A549 (cell line): ENCODE measurements at regions not wholly inside any gene's neighbourhood (a gene's known extent, or its start where the extent isn't known, plus 50 kb on each side); places are given as distances from the start of the nearest gene placed in this dataset.

Experiments
- ATAC-seq, 2 experiments: fragments of 200-7000 bp in 1 of 2; fragments of >200 bp in 1 of 2; cut with Nextera tagmentation in 1 of 2; cut with Tn5 transposase in 1 of 2; 3 replicates each; pipeline versions ENCODE4 v1.8.0 to v1.9.1; 2018 to 2020; ENCODE audit warnings: mild to moderate bottlenecking in 1 of 2, moderate library complexity in 1 of 2
- CTCF ChIA-PET: fragments of 300-600 bp; sonication (Branson Sonifier 250); formaldehyde crosslinking; extraction: SDS; loops from one replicate; lab custom pipeline; 2021; ENCODE audit warnings: antibody characterized with exemption, inconsistent platforms; lab: Yijun Ruan, JAX
- POLR2A ChIA-PET: fragments of 350-600 bp; formaldehyde crosslinking; extraction: SDS; loops from one replicate; lab custom pipeline; 2021; ENCODE audit warnings: antibody characterized with exemption, inconsistent platforms; lab: Yijun Ruan, JAX
- DNase-seq, 2 experiments: peaks; one replicate each; pipeline versions ENCODE4 v3.0.0 to v3.0.0-alpha.2; 2011 to 2016; ENCODE audit warnings: low read depth in 1 of 2, low spot score in 1 of 2
- FAIRE-seq: peaks from 2 replicates; lab custom pipeline; 2011; peaks lifted over from hg19 to GRCh38; lab: Jason Lieb, UNC
- H3K27ac ChIP-seq, 2 experiments: fragments of >200 bp; sonication (Bioruptor Twin); formaldehyde crosslinking; 3 replicates each; pipeline ENCODE4 v1.5.1; 2016 to 2017
- H3K4me1 ChIP-seq: fragments of >200 bp; sonication (Bioruptor Twin); formaldehyde crosslinking; 3 replicates; pipeline ENCODE4 v1.6.1; 2016
- H3K4me2 ChIP-seq: fragments of >200 bp; sonication (Bioruptor Twin); formaldehyde crosslinking; 3 replicates; pipeline ENCODE4 v1.6.1; 2016
- H3K4me3 ChIP-seq: fragments of >200 bp; sonication (Bioruptor Twin); formaldehyde crosslinking; 3 replicates; pipeline ENCODE4 v1.5.1; 2016
- H3K9me3 ChIP-seq: fragments of >200 bp; sonication (Bioruptor Twin); formaldehyde crosslinking; 3 replicates; pipeline ENCODE4 v1.6.1; 2016
- BHLHE40 ChIP-seq: IDR thresholded peaks from 2 replicates; pipeline ENCODE4 v1.6.1; 2012; ENCODE audit warnings: low read depth, low read length, inconsistent platforms
- CEBPB ChIP-seq, 2 experiments: fragments of >200 bp in 1 of 2; sonication (Bioruptor Twin) in 1 of 2; formaldehyde crosslinking in 1 of 2; IDR thresholded peaks; 2 replicates each; pipeline ENCODE4 v1.6.1; 2012 to 2016
- EHMT2 ChIP-seq: fragments of 200-600 bp; sonication (generic); IDR thresholded peaks from 2 replicates; pipeline ENCODE4 v1.6.1; 2016; ENCODE audit warnings: antibody characterized with exemption, low read depth, mild to moderate bottlenecking, moderate library complexity
- ELK1 ChIP-seq: fragments of 150-350 bp; IDR thresholded peaks from 2 replicates; pipeline ENCODE4 v1.6.1; 2014; ENCODE audit warnings: low read depth, mild to moderate bottlenecking, low read length
- EP300 ChIP-seq, 2 experiments: fragments of >200 bp; sonication (Bioruptor Twin); formaldehyde crosslinking; IDR thresholded peaks; 2 replicates in 1 of 2; 3 replicates in 1 of 2; pipeline ENCODE4 v1.6.1; 2016 to 2017
- FOSB ChIP-seq: fragments of 250-450 bp; sonication (Bioruptor Pico); IDR thresholded peaks from 2 replicates; pipeline ENCODE4 v1.5.0; 2020; ENCODE audit warnings: mild to moderate bottlenecking, moderate library complexity
- FOXS1 ChIP-seq: fragments of 250-450 bp; sonication (Bioruptor Pico); IDR thresholded peaks from 2 replicates; pipeline ENCODE4 v1.5.0; 2020; ENCODE audit warnings: mild to moderate bottlenecking, moderate library complexity
- HDAC2 ChIP-seq: fragments of 200-600 bp; sonication (generic); IDR thresholded peaks from 2 replicates; pipeline ENCODE4 v1.6.1; 2016
- HEYL ChIP-seq: fragments of 250-450 bp; sonication (Bioruptor Pico); IDR thresholded peaks from 2 replicates; pipeline ENCODE4 v1.8.0; 2021; ENCODE audit warnings: mild to moderate bottlenecking, moderate library complexity
- KDM5A ChIP-seq: fragments of 200-600 bp; sonication (generic); IDR thresholded peaks from 2 replicates; pipeline ENCODE4 v1.6.1; 2016; ENCODE audit warnings: antibody characterized with exemption, mild to moderate bottlenecking
- NR3C1 ChIP-seq: fragments of >200 bp; sonication (Bioruptor Twin); formaldehyde crosslinking; IDR thresholded peaks from 3 replicates; pipeline ENCODE4 v1.6.1; 2017
- PBX3 ChIP-seq: IDR thresholded peaks from 2 replicates; pipeline ENCODE4 v1.6.1; 2012
- REST ChIP-seq: fragments of 200-600 bp; sonication (generic); IDR thresholded peaks from 2 replicates; pipeline ENCODE4 v1.6.1; 2016; ENCODE audit warnings: antibody characterized with exemption, mild to moderate bottlenecking, moderate library complexity
- SREBF2 ChIP-seq: fragments of 450-650 bp; IDR thresholded peaks from 2 replicates; pipeline ENCODE4 v1.6.1; 2014; ENCODE audit warnings: mild to moderate bottlenecking, moderate library complexity
- TFCP2L1 ChIP-seq: fragments of 250-450 bp; sonication (Bioruptor Pico); IDR thresholded peaks from 2 replicates; pipeline ENCODE4 v1.5.0; 2021; ENCODE audit warnings: mild to moderate bottlenecking
- USF2 ChIP-seq: fragments of 450-650 bp; IDR thresholded peaks from 2 replicates; pipeline ENCODE4 v1.6.1; 2014; ENCODE audit warnings: antibody characterized with exemption
- ZC3H11A ChIP-seq: fragments of 450-650 bp; IDR thresholded peaks from 2 replicates; pipeline ENCODE4 v1.6.1; 2014; ENCODE audit warnings: antibody characterized with exemption, mild to moderate bottlenecking
- ZNF302 ChIP-seq: fragments of 250-450 bp; sonication (Bioruptor Pico); IDR thresholded peaks from 2 replicates; pipeline ENCODE4 v1.9.0; 2021; ENCODE audit warnings: inconsistent platforms, mild to moderate bottlenecking, moderate library complexity
- ZSCAN20 ChIP-seq: fragments of 250-450 bp; sonication (Bioruptor Pico); IDR thresholded peaks from 2 replicates; pipeline ENCODE4 v1.8.0; 2022; ENCODE audit warnings: mild to moderate bottlenecking, moderate library complexity
- WGBS: methylation state at CpG from one replicate; pipeline ENCODE4 v1.1.6; 2017; ENCODE audit errors: missing lambda C conversion rate; 5-methylcytosine and 5-hydroxymethylcytosine counted together
- TF ChIP-seq, protein P1 (sequence below): fragments of >200 bp; sonication (Bioruptor Twin); formaldehyde crosslinking; IDR thresholded peaks from 3 replicates; pipeline ENCODE4 v1.6.1; 2016

GRCh38 chr6:8334113-8334512 lies 101.2 kb downstream of the SLC35B3 start:
- no peak overlapping the region for H3K27ac ChIP-seq
- no peak for ATAC-seq
- no peak for FAIRE-seq
- TF ChIP-seq CEBPB (IDR thresholded peaks at IDR 0.05), result no peak
- TF ChIP-seq ZNF302 (CRISPR knock-in tag), result no peak
- no peak for TF ChIP-seq FOSB
- TF ChIP-seq ZC3H11A, result no peak
- TF ChIP-seq REST, result no peak
- no peak for TF ChIP-seq HDAC2
- no peak for TF ChIP-seq PBX3
- no peak for TF ChIP-seq HEYL (CRISPR knock-in tag)
- TF ChIP-seq, all 56 proteins: peak for 0
- no peak for DNase-seq
- Histone ChIP-seq H3K4me1 (0 out of 3 replicates have a peak, but pooled peaks cover 4% of the 10 kb centered on the region), H3K4me3 (no peak overlapping the region), H3K4me2 (no peak overlapping the region), H3K9me3 (no peaks in the 10 kb centered on the region)
- ChIA-PET CTCF (no interaction called here), POLR2A (no interaction called here)
- WGBS, result 21% methylated on average over 5 of the region's 5 CpGs

- DNase-seq (no peak), FAIRE-seq (no peak), ATAC-seq (no peak)
- no peak overlapping the region for H3K4me2 ChIP-seq
- ChIA-PET CTCF (no interaction called here), POLR2A (no interaction called here)
- H3K27ac ChIP-seq, result no peak overlapping the region
- 0 out of 3 replicates have a peak, but pooled peaks cover 4% of the 10 kb centered on the region for H3K4me1 ChIP-seq
- no peak overlapping the region for H3K4me3 ChIP-seq
- WGBS, result 48% methylated on average over 8 of the region's 8 CpGs
- no peak for TF ChIP-seq FOSB
- TF ChIP-seq, protein P1, sequence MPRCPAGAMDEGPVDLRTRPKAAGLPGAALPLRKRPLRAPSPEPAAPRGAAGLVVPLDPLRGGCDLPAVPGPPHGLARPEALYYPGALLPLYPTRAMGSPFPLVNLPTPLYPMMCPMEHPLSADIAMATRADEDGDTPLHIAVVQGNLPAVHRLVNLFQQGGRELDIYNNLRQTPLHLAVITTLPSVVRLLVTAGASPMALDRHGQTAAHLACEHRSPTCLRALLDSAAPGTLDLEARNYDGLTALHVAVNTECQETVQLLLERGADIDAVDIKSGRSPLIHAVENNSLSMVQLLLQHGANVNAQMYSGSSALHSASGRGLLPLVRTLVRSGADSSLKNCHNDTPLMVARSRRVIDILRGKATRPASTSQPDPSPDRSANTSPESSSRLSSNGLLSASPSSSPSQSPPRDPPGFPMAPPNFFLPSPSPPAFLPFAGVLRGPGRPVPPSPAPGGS, result no peak
- no peak for TF ChIP-seq TFCP2L1
- no peak for TF ChIP-seq ZSCAN20
- no peak for TF ChIP-seq ZNF302 (CRISPR knock-in tag)
- no peak for TF ChIP-seq BHLHE40
- TF ChIP-seq ELK1, result no peak
- no peak for TF ChIP-seq EHMT2
- no peak for TF ChIP-seq EP300 (IDR thresholded peaks at IDR 0.05)
- H3K9me3 ChIP-seq, result no peaks in the 10 kb centered on the region
Observed at GRCh38 chr6:8329562-8329961, 105.8 kb downstream of the SLC35B3 start.

- H3K4me1 ChIP-seq, result no peaks in the 10 kb centered on the region
- 29% methylated on average over 7 of the region's 7 CpGs for WGBS
- H3K4me2 ChIP-seq, result no peak overlapping the region
- no peak for TF ChIP-seq USF2
- TF ChIP-seq SREBF2, result no peak
- no peak for TF ChIP-seq BHLHE40
- no peak for TF ChIP-seq ZSCAN20
- TF ChIP-seq KDM5A, result no peak
- TF ChIP-seq NR3C1, result no peak
- TF ChIP-seq PBX3, result no peak
- no peak for TF ChIP-seq FOXS1
- no peak overlapping the region for H3K27ac ChIP-seq
- ATAC-seq (no peak), FAIRE-seq (no peak), DNase-seq (no peak)
- ChIA-PET POLR2A (no interaction called here), CTCF (interaction anchor here (0.6 kb wide), 1 partner anchor 14 kb away, joined by 3 read pairs; no protein-coding TSS in a partner anchor)
- H3K9me3 ChIP-seq, result no peaks in the 10 kb centered on the region
- H3K4me3 ChIP-seq, result no peak overlapping the region
Observed at GRCh38 chr6:8325743-8326142, 109.6 kb downstream of the SLC35B3 start.
